ENCODE measurements at regions not wholly inside any gene's neighbourhood (a gene's known extent, or its start where the extent isn't known, plus 50 kb on each side); places are given as distances from the start of the nearest gene placed in this dataset.
"Not testable (repeated sequence)": the region's sequence is repeated elsewhere in the genome, so short reads cannot be mapped to it uniquely, and the experiment has no call there.

DNA sequence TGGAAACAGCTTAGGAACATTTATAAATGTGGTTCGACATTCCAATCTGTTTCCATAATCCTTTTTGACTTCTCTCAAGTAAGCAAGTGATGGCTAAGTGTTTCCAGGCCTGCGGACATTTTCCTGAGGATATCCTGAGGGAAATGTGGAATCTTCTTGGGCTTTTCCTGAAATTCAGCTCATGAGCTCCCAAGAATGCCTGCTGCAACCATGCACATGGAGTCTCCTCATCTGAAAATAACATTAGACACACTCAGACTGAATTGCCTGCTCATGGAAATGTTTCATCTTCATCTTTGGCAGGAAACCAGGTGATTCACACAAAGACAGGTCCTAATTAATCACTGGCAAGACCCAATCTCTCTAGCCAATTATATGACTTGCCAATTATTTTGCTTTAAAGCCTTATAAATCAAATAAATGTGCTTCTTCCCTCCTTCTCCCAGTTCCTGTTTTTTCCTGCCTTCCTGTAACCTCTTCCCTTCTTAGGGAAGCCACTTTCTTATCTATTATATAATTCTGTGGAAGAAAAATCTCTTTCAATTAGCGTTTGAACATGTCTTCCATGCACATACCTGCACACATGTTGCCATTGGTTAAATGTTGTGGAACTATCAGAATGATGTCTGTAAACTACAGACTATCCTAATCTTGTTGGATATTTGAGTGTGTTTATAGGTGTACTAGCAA is 104.6 kb upstream of the MXRA5 start:
- Mint-ChIP-seq H3K27ac (no peak overlapping the region), H3K27me3 (peaks cover 0 to 5% (median 2%) of the 10 kb centered on the region in 5 donors), H3K4me3 (no peak overlapping the region), H3K4me1 (no peaks in the 10 kb centered on the region), H3K9me3 (peaks cover 0 to 8% (median 0%) of the 10 kb centered on the region in 9 donors), H3K36me3 (no peaks in the 10 kb centered on the region)
- POLR2A ChIA-PET, result no interaction called here
- ATAC-seq (no peak), DNase-seq (no peak)

DNA sequence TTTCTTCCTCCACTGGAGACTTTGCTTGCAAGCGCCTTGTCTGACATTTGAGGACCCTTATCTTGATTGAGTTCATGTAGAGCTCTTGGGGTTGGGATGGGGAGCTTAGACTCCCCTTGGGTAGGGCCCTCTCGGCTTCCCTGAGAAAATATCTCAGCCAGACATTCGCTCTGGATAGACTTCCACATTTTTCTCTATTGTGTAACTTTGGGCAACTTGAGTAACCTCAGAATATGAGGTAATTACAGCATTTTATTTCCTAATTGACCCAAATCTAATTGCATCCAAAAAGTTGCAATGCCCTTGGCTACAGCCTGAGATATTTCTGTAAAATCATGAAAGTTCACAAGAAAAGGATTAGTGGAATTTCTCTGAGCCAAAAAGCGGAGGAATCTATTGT is 102.8 kb upstream of the MXRA5 start:
- POLR2A ChIA-PET, result no interaction called here
- H3K36me3 Mint-ChIP-seq, result no peaks in the 10 kb centered on the region
- no peak for DNase-seq
- H3K9me3 Mint-ChIP-seq, result peaks cover 0 to 4% (median 0%) of the 10 kb centered on the region in 9 donors
- no peak overlapping the region for H3K4me3 Mint-ChIP-seq
- no peaks in the 10 kb centered on the region for H3K4me1 Mint-ChIP-seq
- H3K27ac Mint-ChIP-seq, result no peak overlapping the region
- no peak for ATAC-seq
- peaks cover 0 to 8% (median 2%) of the 10 kb centered on the region in 5 donors for H3K27me3 Mint-ChIP-seq

DNA sequence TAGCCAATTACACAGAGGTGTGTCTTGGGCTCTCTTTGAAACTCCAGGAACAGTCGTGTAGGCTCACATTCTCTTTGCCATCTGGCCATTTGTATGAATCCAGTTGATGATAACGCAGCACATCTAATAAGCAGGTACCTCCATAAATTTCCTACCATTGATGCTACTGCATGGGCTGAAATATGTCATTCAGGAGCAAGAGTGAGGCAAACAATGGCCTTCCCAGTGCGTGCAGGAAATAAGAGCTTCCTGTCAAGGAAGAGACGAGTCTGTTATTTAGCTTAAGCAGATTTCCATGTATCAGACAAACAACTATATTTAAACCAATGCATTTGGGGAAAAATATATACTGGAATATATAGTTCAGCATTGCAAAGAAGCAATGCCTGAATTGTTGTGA is 102.1 kb upstream of the MXRA5 start:
- H3K27ac Mint-ChIP-seq, result no peak overlapping the region
- POLR2A ChIA-PET, result no interaction called here
- ATAC-seq, result no peak

DNA sequence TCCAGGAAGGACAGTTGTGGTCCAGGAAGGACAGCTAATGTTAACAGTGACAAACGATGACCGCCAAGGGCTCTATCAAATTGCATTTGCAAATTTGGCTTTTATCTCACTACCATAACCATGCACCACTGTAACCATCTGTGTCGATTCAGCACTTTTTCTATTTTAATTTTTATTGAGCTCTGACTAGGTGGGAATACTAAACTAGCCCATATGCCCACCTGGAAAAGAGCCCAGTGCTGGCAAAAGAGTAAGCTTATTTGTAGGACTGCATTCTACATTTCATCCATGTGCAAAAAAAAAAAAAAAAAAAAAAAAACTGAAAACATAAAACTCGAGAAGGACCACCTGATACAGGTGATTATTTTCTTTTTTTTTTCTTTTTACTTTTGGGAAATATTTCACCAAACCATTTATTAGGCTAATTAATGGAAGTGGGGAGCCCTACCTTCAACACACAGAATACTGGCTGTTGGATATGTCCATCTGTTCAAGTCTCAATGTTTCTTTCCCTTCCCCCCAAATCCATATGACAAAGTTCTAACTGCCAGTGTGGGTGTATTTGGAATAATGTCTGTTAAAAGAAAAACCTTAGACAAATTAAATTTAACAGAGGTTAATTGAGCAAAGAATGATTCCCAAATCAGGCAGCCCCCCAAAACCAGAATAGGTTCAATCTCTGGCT is 99.5 kb upstream of the MXRA5 start:
- POLR2A ChIA-PET, result no interaction called here
- Mint-ChIP-seq H3K27ac (no peak overlapping the region), H3K4me3 (no peak overlapping the region), H3K36me3 (no peaks in the 10 kb centered on the region), H3K4me1 (no peaks in the 10 kb centered on the region), H3K27me3 (peaks cover 0 to 6% (median 2%) of the 10 kb centered on the region in 5 donors), H3K9me3 (peaks cover 0 to 11% (median 0%) of the 10 kb centered on the region in 9 donors)
- ATAC-seq (no peak), DNase-seq (no peak)

More for the DNA sequence above, 102.1 kb upstream of the MXRA5 start:
- DNase-seq, result no peak
- H3K4me1 Mint-ChIP-seq, result no peaks in the 10 kb centered on the region
- peaks cover 0 to 3% (median 0%) of the 10 kb centered on the region in 9 donors for H3K9me3 Mint-ChIP-seq
- no peak overlapping the region for H3K4me3 Mint-ChIP-seq
- H3K27me3 Mint-ChIP-seq, result peaks cover 0 to 8% (median 2%) of the 10 kb centered on the region in 5 donors
- H3K36me3 Mint-ChIP-seq, result no peaks in the 10 kb centered on the region

DNA sequence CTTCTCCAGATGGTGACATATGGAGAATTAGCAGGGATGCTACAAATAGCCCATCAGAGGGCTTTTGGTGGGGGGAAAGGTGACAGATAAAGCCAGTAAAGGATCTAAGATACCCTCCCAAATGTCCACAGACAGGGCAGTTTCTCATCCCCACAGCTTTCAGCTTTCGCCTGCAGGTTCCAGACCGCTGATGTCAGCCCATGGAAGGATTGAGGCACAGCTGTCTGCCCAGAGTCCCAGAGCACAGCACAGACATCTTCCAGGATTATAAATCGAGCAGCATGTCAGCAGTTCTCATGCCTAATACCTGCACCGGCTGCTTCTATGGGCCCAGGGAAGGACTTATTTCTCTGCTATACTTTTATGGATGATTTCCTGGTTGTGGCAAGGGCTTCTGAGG is 96.7 kb upstream of the MXRA5 start:
- Mint-ChIP-seq H3K27ac (no peak overlapping the region), H3K36me3 (peaks cover 0 to 5% (median 0%) of the 10 kb centered on the region in 3 donors), H3K4me3 (no peak overlapping the region)

DNA sequence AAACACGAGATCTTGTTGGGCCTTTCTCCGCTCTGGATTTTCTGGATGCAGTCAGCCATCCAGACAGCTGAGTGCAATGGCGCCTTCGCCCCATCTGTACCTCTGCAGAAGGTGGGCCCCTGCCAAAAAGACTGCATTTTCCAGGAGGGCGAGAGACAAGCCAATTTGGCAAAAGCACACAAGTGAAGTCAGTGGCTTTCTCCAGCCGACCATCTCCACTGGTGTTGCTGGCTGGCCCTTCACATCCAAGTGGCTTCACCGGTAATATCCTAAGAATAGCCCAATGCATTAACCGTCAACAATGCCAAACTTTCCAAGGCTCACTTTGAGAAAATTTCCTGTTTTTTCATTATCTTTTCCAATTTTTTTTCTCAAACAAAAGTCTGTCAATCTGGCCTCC is 96.2 kb upstream of the MXRA5 start:
- ATAC-seq (no peak), DNase-seq (no peak)
- H3K9me3 Mint-ChIP-seq, result peaks cover 0 to 15% (median 0%) of the 10 kb centered on the region in 9 donors

More for the DNA sequence above, 96.7 kb upstream of the MXRA5 start:
- peaks cover 0 to 15% (median 0%) of the 10 kb centered on the region in 9 donors for H3K9me3 Mint-ChIP-seq
- H3K4me1 Mint-ChIP-seq, result no peaks in the 10 kb centered on the region
- DNase-seq (no peak), ATAC-seq (no peak)
- H3K27me3 Mint-ChIP-seq, result peaks cover 0 to 8% (median 5%) of the 10 kb centered on the region in 5 donors
- POLR2A ChIA-PET, result no interaction called here

DNA sequence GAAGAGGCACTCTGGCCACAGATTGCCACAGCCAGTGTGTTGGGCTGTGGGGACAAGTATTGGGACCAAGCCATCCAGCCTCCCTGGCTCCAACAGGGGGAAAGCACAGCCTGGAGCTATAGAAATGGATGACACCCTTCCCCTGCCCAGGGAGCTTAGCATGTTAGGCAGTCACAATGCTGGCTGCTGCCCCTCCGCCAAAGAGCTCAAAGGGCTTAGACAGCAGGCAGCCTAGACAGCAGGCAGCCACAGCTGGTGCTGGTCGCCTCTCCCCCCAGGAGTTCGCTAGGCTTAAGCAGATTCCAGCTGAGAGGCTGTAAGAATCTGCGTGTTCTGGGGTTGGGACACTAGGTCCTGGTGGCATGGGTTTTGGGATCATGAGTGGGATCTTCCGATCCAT is 94.5 kb upstream of the MXRA5 start:
- Mint-ChIP-seq H3K27ac (no peak overlapping the region), H3K27me3 (peaks cover 0 to 8% (median 5%) of the 10 kb centered on the region in 5 donors), H3K4me1 (no peaks in the 10 kb centered on the region), H3K36me3 (peaks cover 0 to 5% (median 0%) of the 10 kb centered on the region in 3 donors), H3K9me3 (peaks cover 0 to 15% (median 0%) of the 10 kb centered on the region in 9 donors), H3K4me3 (no peak overlapping the region)
- POLR2A ChIA-PET, result no interaction called here
- ATAC-seq (no peak), DNase-seq (no peak)

More for the DNA sequence above, 96.2 kb upstream of the MXRA5 start:
- H3K36me3 Mint-ChIP-seq, result peaks cover 0 to 5% (median 0%) of the 10 kb centered on the region in 3 donors
- no peak overlapping the region for H3K4me3 Mint-ChIP-seq
- no peak overlapping the region for H3K27ac Mint-ChIP-seq
- H3K4me1 Mint-ChIP-seq, result no peaks in the 10 kb centered on the region
- POLR2A ChIA-PET, result no interaction called here
- peaks cover 0 to 8% (median 5%) of the 10 kb centered on the region in 5 donors for H3K27me3 Mint-ChIP-seq

DNA sequence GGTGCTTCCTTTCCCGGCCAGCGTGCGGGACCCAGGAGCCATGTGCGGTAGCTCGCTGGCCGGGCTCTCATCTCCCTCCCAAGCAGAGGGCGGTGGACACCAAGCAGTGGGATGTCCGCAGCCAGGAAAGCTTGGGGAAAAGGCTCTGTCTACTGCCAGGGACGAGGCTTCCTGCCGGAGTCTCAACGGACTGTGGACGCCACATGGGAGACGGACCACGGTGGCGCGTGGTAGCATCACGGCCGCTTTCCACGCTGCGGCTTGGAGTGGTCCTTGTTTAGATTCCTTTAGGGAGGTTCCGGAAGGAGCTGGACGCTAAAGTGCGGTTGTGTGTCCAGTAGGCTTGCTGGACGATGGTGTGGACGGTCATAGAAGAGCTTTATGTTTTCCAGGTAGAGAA is 89.5 kb upstream of the MXRA5 start:
- ATAC-seq, H3K4me1 Mint-ChIP-seq, H3K27me3 Mint-ChIP-seq, DNase-seq, POLR2A ChIA-PET, H3K36me3 Mint-ChIP-seq, H3K4me3 Mint-ChIP-seq, H3K27ac Mint-ChIP-seq: not testable (repeated sequence)
- H3K9me3 Mint-ChIP-seq, result peaks cover 0 to 11% (median 0%) of the 10 kb centered on the region in 9 donors

DNA sequence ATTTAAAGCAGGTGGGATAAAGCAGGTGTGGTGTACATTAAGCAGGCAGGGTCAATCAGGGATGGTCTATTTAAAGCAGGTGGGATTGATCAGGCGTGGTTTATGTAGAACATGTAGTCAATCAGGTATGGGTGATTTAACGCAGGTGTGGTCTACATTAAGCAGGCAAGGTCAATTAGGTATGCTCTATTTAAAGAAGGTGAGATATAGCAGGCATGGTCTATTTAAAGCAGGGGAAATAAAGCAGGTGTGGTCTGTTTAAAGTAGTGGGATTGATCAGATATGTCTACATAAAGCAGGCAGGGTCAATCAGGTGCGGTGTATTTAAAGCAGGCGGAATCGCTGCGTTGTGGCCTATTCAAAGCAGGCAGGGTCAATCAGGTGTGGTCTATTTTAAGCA is 88.6 kb upstream of the MXRA5 start:
- Mint-ChIP-seq H3K4me3 (no peak overlapping the region), H3K9me3 (peaks cover 0 to 5% (median 0%) of the 10 kb centered on the region in 9 donors), H3K27me3 (peaks cover 0 to 3% (median 3%) of the 10 kb centered on the region in 5 donors), H3K27ac (no peak overlapping the region), H3K36me3 (peaks cover 0 to 5% (median 0%) of the 10 kb centered on the region in 3 donors), H3K4me1 (no peaks in the 10 kb centered on the region)
- no peak for ATAC-seq
- POLR2A ChIA-PET, result no interaction called here
- DNase-seq, result no peak

DNA sequence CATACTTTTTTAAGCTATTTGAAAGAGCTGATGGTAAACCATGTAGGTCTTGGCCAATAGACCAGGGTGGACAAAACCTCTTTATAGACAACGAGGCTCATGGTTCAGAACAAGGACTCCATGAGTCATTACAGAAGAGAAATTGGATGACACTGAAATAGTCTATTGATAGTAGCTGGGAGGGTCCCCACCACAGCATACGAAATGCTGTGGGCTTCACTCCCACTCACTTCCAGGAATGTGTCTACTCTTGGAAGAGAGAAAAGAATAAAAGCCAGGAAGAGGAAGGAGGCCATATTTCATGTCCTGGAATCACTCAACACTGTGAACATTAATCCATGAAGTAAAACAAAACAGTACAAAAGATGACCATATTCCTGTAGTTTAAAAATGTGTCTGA is 82.3 kb upstream of the MXRA5 start:
- Mint-ChIP-seq H3K27me3 (no peaks in the 10 kb centered on the region), H3K9me3 (no peaks in the 10 kb centered on the region), H3K4me1 (no peaks in the 10 kb centered on the region), H3K36me3 (no peaks in the 10 kb centered on the region), H3K27ac (no peak overlapping the region), H3K4me3 (no peak overlapping the region)
- DNase-seq (no peak), ATAC-seq (no peak)
- POLR2A ChIA-PET, result no interaction called here

DNA sequence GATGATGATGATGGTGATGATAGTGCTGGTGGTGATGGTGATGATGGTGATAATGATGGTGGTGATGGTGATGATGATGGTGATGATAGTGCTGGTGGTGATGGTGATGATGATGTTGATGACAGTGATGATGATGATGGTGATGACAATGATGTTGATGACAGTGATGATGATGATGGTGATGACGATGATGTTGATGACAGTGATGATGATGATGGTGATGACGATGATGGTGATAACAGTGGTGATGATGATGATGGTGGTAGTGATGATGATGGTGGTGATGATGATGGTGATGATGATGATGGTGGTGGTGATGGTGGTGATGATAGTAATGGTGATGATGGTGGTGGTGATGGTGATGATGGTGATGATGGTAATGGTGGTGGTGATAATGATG is 80.1 kb upstream of the MXRA5 start:
- H3K4me1 Mint-ChIP-seq, result no peaks in the 10 kb centered on the region
- no peaks in the 10 kb centered on the region for H3K9me3 Mint-ChIP-seq
- ATAC-seq (no peak), DNase-seq (no peak)
- H3K27me3 Mint-ChIP-seq, result no peaks in the 10 kb centered on the region
- no peak overlapping the region for H3K4me3 Mint-ChIP-seq
- H3K36me3 Mint-ChIP-seq, result no peaks in the 10 kb centered on the region
- H3K27ac Mint-ChIP-seq, result no peak overlapping the region
- POLR2A ChIA-PET, result no interaction called here

DNA sequence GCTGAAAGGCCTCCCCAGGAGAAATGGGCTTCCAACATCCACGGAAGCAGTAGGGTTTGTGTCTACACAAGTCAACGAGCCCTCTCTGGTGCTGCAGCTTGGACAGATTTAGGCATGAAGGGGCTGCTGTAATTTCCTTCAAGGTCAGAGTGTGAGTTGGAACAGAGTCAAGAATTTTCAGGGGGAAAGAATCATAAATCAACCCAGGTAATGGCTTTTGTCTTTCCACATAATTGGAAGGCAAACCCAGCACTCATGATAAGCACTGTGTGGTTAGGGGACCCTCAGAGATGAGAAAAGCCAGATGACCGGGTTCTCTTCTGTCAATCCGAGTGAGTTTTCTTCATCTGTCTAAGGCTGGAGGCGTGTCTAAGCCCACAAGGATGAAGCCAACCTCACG is 78.6 kb upstream of the MXRA5 start:
- Mint-ChIP-seq H3K4me3 (no peak overlapping the region), H3K27ac (no peak overlapping the region), H3K9me3 (no peaks in the 10 kb centered on the region), H3K36me3 (no peaks in the 10 kb centered on the region), H3K27me3 (peaks cover 0 to 4% (median 2%) of the 10 kb centered on the region in 5 donors), H3K4me1 (no peaks in the 10 kb centered on the region)
- DNase-seq (no peak), ATAC-seq (no peak)
- POLR2A ChIA-PET, result no interaction called here

DNA sequence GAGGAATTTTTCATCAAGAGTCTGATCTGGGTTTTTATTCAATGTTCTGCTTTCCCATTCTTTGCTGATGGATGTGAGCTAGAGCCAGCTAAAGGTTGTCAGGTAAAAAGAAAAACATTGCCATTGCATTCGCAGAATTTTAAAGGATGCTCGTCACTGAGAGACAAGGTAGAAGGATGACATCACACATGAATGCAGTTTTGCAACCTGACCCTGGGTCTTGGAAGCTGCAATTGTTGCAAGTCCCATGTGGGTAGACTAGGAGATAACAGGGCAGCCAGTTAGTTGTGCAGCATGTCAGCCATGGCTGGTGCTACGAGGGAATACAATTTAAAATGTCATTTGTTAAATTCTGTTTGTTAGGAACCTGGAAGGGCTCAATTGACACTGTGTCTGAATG is 73.9 kb upstream of the MXRA5 start:
- DNase-seq (no peak), ATAC-seq (no peak)
- no peak overlapping the region for H3K4me3 Mint-ChIP-seq
- no peaks in the 10 kb centered on the region for H3K4me1 Mint-ChIP-seq
- peaks cover 0 to 7% (median 5%) of the 10 kb centered on the region in 5 donors for H3K27me3 Mint-ChIP-seq
- POLR2A ChIA-PET, result no interaction called here
- peaks cover 0 to 5% (median 0%) of the 10 kb centered on the region in 3 donors for H3K36me3 Mint-ChIP-seq
- peaks cover 0 to 13% (median 4%) of the 10 kb centered on the region in 9 donors for H3K9me3 Mint-ChIP-seq
- no peak overlapping the region for H3K27ac Mint-ChIP-seq
